Left ventricle myocardium inferior (tissue), 1 donor: ENCODE measurements at regions not wholly inside any gene's neighbourhood (a gene's known extent, or its start where the extent isn't known, plus 50 kb on each side); places are given as distances from the start of the nearest gene placed in this dataset.

Experiments
- DNase-seq: peaks from one replicate; pipeline ENCODE4 v3.0.0-alpha.2; 2020
- H3K27ac ChIP-seq: fragments of 200-600 bp; replicated peaks from 2 replicates; pipeline ENCODE4 v1.8.0; 2021
- H3K27me3 ChIP-seq: fragments of 200-600 bp; 2 replicates; pipeline ENCODE4 v1.8.0; 2021; ENCODE audit warnings: low read depth
- H3K36me3 ChIP-seq: fragments of 200-600 bp; 2 replicates; pipeline ENCODE4 v1.8.0; 2021
- H3K4me1 ChIP-seq: fragments of 200-600 bp; 2 replicates; pipeline ENCODE4 v1.8.0; 2021
- H3K4me3 ChIP-seq: fragments of 200-600 bp; 2 replicates; pipeline ENCODE4 v1.8.0; 2021; ENCODE audit warnings: mild to moderate bottlenecking, moderate library complexity
- H3K9me3 ChIP-seq: fragments of 200-600 bp; replicated peaks from 2 replicates; pipeline ENCODE4 v1.8.0; 2021
- intact Hi-C: fragments of 100-400 bp; cut with micrococcal nuclease; formaldehyde crosslinking; loops from one replicate; pipeline ENCODE4 v1.11.0; 2022
- TF ChIP-seq, protein P1 (sequence below): fragments of 200-600 bp; IDR thresholded peaks from 2 replicates; pipeline ENCODE4 v1.8.0; 2021; ENCODE audit warnings: antibody characterized with exemption, mild to moderate bottlenecking, borderline replicate concordance
- donor health status: DM: no; HTN: yes; CAD: no; lungs with severe emphysema.

DNA sequence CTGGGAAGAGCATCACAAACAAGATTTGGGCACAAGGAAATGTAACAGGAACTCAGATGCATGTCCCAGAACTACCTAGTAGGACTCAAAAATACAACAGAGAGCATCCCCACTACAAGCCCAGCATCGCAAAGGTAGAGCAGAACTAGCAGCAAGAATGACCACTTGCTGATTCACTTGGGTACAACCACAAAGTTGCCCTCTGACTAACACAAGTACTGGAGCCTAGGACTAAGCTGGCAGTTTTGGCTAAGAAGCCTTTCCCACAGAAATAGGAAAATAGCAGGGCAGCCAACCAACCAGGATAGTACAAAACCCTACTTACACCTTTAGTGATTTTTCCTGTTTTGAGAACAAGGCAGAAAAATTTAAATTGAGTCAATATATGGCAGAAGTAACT is 193.8 kb downstream of the PAX3 start:
- TF ChIP-seq, protein P1, sequence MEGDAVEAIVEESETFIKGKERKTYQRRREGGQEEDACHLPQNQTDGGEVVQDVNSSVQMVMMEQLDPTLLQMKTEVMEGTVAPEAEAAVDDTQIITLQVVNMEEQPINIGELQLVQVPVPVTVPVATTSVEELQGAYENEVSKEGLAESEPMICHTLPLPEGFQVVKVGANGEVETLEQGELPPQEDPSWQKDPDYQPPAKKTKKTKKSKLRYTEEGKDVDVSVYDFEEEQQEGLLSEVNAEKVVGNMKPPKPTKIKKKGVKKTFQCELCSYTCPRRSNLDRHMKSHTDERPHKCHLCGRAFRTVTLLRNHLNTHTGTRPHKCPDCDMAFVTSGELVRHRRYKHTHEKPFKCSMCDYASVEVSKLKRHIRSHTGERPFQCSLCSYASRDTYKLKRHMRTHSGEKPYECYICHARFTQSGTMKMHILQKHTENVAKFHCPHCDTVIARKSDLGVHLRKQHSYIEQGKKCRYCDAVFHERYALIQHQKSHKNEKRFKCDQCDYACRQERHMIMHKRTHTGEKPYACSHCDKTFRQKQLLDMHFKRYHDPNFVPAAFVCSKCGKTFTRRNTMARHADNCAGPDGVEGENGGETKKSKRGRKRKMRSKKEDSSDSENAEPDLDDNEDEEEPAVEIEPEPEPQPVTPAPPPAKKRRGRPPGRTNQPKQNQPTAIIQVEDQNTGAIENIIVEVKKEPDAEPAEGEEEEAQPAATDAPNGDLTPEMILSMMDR = no peak
- Histone ChIP-seq H3K4me1 (no peaks in the 10 kb centered on the region), H3K27me3 (peaks cover 33% of the 10 kb centered on the region), H3K9me3 (no peaks in the 10 kb centered on the region), H3K27ac (no peak overlapping the region), H3K36me3 (no peaks in the 10 kb centered on the region), H3K4me3 (no peak overlapping the region)
- DNase-seq = no peak
- intact Hi-C loops = no loop called here

DNA sequence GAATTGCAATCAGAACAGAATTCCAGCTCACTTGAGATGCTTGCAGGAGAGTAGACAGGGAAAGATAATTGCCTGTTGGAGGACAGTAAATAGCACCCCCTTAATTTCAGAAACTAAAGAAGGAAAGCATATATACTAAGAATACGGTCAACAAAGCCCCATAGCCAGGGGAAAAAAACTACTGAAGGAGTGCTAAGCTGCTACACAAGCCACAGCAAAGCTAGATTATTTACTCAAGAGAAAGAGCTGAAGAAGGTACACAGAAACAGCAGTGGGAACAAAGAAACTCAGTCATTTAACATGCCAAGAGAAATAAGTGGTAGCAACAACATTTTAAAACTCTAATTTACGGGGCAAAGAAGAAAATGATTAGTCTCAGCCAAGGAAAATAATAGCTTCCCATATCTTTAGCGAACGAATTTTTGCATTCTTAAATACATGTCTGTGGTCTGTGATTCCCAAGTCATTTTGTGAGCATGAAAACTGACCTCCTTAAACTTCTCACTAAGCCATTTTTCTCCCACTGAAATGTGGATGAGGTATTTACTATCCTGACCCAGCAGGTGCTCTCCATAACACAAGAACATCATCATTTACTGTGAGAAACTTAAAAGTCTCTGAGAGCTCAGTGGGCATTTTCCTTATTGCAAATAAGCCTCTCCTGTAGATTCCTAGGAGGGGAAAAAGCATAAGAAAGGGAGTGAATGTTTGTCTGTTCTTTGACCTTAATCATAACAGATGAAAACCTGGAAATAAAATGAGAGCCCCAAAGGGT is 196.0 kb downstream of the PAX3 start:
- no peaks in the 10 kb centered on the region for H3K4me1 ChIP-seq
- no peak overlapping the region for H3K4me3 ChIP-seq
- DNase-seq = no peak
- peaks cover 54% of the 10 kb centered on the region for H3K27me3 ChIP-seq
- no peaks in the 10 kb centered on the region for H3K36me3 ChIP-seq
- no peak overlapping the region for H3K27ac ChIP-seq
- no peaks in the 10 kb centered on the region for H3K9me3 ChIP-seq
- intact Hi-C loops = no loop called here
- TF ChIP-seq, protein P1 = no peak

DNA sequence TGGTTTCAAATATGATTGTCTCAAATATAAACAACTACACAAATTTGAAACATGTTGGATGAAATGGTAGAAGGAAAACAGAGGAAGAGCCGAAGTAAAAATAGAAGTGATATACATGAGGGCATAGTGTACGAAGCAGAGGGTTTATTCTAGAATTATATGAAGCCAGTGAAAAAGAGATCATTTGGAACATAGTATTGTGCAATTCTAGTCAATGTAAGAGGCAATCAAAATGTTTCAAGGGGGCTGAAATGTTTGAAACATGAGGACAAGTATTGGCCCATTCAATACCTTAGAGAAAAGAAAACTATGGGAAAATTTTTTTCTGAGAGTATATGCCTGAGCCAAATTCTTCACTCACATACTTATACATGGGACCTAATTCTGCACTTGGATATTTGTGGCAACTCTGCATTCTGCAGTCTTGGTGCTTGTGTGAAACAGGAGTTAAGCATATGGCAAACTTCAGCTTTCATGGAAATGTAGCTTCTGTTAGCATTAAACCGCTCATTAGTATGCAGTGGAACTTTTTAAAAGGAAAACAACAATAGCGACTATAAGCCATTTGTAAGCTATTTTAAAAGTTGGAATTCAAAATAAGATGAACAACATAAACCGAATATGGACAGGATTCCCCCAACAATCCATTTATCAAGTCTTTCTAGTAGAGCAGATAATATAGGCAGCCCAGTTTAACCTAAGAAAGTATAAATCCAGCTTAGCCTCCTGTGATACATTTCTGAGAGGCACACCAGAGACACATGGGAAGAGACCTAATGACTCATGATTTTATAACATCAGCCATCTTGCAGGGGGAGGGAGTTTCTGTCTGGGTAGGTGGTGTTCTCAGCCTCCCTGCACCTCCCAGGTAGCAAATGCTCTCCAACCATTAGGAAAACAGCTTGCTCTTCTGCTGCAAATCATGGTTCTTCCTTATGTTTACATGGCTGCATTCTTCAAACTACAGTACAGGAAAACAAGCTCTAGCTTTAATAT is 197.8 kb downstream of the PAX3 start:
- H3K27ac ChIP-seq = no peak overlapping the region

DNA sequence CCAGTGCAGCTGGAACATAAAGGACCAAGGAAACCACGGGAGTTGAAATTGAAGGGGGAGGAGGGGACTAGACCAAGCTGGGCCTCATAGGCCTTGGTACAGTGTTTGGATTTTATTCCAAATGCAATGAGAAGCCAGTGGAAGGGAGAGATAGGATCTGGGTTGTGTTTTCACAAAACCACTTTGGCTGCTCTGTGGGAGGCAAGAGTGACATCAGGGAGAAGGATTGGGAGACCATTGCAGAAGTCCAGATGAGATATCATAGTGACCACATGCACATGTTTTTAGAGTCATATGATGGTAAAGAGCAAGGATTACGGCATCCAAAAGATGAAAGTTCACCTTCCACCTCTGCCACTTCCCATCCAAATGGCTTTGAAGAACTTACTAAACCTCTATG is 210.2 kb downstream of the PAX3 start:
- H3K4me1 ChIP-seq = no peaks in the 10 kb centered on the region
- intact Hi-C loops = no loop called here
- no peaks in the 10 kb centered on the region for H3K36me3 ChIP-seq
- H3K4me3 ChIP-seq = no peak overlapping the region
- no peak overlapping the region for H3K27ac ChIP-seq
- peaks cover 7% of the 10 kb centered on the region for H3K9me3 ChIP-seq
- TF ChIP-seq, protein P1 = no peak
- H3K27me3 ChIP-seq = no peaks in the 10 kb centered on the region
- no peak for DNase-seq

More for the DNA sequence above, 197.8 kb downstream of the PAX3 start:
- intact Hi-C loops = no loop called here
- Histone ChIP-seq H3K9me3 (no peaks in the 10 kb centered on the region), H3K4me3 (no peak overlapping the region), H3K4me1 (no peaks in the 10 kb centered on the region), H3K27me3 (peaks cover 51% of the 10 kb centered on the region), H3K36me3 (no peaks in the 10 kb centered on the region)
- TF ChIP-seq, protein P1 = no peak
- no peak for DNase-seq

DNA sequence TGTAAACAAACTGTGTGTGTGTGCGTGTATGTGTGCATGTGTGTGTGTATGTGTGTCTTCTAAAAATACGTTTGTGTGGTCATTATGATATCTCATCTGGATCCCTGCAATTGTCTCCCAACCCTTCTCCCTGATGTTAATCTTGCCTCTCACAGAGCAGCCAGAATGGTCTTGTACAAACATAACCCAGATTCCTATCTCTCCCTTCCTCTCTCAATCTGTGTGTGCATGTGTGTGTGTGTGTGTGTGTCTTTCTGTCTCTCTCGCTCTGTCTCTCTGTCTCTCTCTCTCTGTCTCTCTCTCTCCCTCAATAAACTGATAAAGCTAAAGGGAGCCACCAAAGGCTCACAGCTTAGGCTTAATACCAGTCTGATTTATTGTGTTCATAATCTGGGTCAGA is 210.8 kb downstream of the PAX3 start:
- Histone ChIP-seq H3K4me3 (no peak overlapping the region), H3K9me3 (peaks cover 7% of the 10 kb centered on the region), H3K27me3 (no peaks in the 10 kb centered on the region), H3K36me3 (no peaks in the 10 kb centered on the region), H3K27ac (no peak overlapping the region), H3K4me1 (no peaks in the 10 kb centered on the region)
- TF ChIP-seq, protein P1 = no peak
- intact Hi-C loops = no loop called here
- DNase-seq = no peak
